ENCODE measurements at regions not wholly inside any gene's neighbourhood (a gene's known extent, or its start where the extent isn't known, plus 50 kb on each side); places are given as distances from the start of the nearest gene placed in this dataset.

- no peak for TF ChIP-seq EZH2 (IDR thresholded peaks at IDR 0.05; ENCODE audit: insufficient read depth, poor library complexity, severe bottlenecking)
- no peak for TF ChIP-seq EZH2phosphoT487 (IDR thresholded peaks at IDR 0.05; ENCODE audit: insufficient read depth, low read depth)
Measured at GRCh38 chr11:25435197-25435596, 896.7 kb upstream of the ANO3 start.

All from GM23248 (cell line).